Transverse colon (tissue), 4 donors: ENCODE measurements at regions not wholly inside any gene's neighbourhood (a gene's known extent, or its start where the extent isn't known, plus 50 kb on each side); places are given as distances from the start of the nearest gene placed in this dataset.

ENCODE experiments used
- CTCF ChIP-seq, 5 experiments: fragments of 200-600 bp in 3 of 5; fragments of 450-650 bp in 2 of 5; sonication (generic) in 3 of 5; IDR thresholded peaks; 1 replicate in 2 of 5; 2 replicates in 3 of 5; pipeline ENCODE4 v1.5.1; 2016 to 2017; ENCODE audit warnings: antibody characterized with exemption in 5 of 5, inconsistent platforms in 3 of 5, mild to moderate bottlenecking in 2 of 5, moderate library complexity in 1 of 5
- EP300 ChIP-seq: sonication (generic); formaldehyde crosslinking; IDR thresholded peaks from one replicate; pipeline ENCODE4 v1.6.1; 2017; ENCODE audit warnings: antibody characterized with exemption, low read depth
- POLR2A ChIP-seq: fragments of 450-650 bp; IDR thresholded peaks from one replicate; pipeline ENCODE4 v1.6.1; 2016; ENCODE audit warnings: antibody characterized with exemption, mild to moderate bottlenecking, moderate library complexity
- POLR2AphosphoS5 ChIP-seq, 3 donors: sonication (generic); formaldehyde crosslinking; IDR thresholded peaks; one replicate each; pipeline ENCODE4 v1.6.1; 2016; ENCODE audit warnings: antibody characterized with exemption in 3 of 3

- TF ChIP-seq CTCF (IDR thresholded peaks at IDR 0.05): no peak
- TF ChIP-seq POLR2A: no peak
- no peak for TF ChIP-seq POLR2AphosphoS5 (IDR thresholded peaks at IDR 0.05)
- TF ChIP-seq EP300: no peak
Measured at GRCh38 chr14:85883966-85884365, 354.0 kb downstream of the FLRT2 start.
